T-helper 2 cell treated with Interferon-gamma antibody and Interleukin-4, amounts not matched to agents 5 μg/mL and 100 μg/mL, for 36 hours (primary cell): ENCODE measurements at regions not wholly inside any gene's neighbourhood (a gene's known extent, or its start where the extent isn't known, plus 50 kb on each side); places are given as distances from the start of the nearest gene placed in this dataset.
"Not testable (repeated sequence)": the region's sequence is repeated elsewhere in the genome, so short reads cannot be mapped to it uniquely, and the experiment has no call there.

ENCODE experiments used
- DNase-seq: peaks from one replicate; pipeline ENCODE4 v3.0.0; 2021; ENCODE audit warnings: low spot score
- H3K27ac Mint-ChIP-seq: one replicate; pipeline ENCODE4 v1.8.0; 2021; ENCODE audit warnings: mild to moderate bottlenecking, mixed read lengths
- H3K27me3 Mint-ChIP-seq: one replicate; pipeline ENCODE4 v1.8.0; 2021; ENCODE audit warnings: low read depth, mixed read lengths
- H3K36me3 Mint-ChIP-seq: one replicate; pipeline ENCODE4 v1.8.0; 2021; ENCODE audit warnings: low read depth, mixed read lengths
- H3K4me1 Mint-ChIP-seq: one replicate; pipeline ENCODE4 v1.8.0; 2021; ENCODE audit warnings: low read depth, mixed read lengths
- H3K4me3 Mint-ChIP-seq: one replicate; pipeline ENCODE4 v1.8.0; 2022; ENCODE audit warnings: mild to moderate bottlenecking, moderate library complexity, mixed read lengths
- H3K9me3 Mint-ChIP-seq: one replicate; pipeline ENCODE4 v1.8.0; 2021; ENCODE audit warnings: mixed read lengths

GRCh38 chr1:58950897-58951296 is 167.1 kb upstream of the JUN start:
- Mint-ChIP-seq H3K9me3 (peaks cover 15% of the 10 kb centered on the region), H3K4me1 (peaks cover 16% of the 10 kb centered on the region), H3K27me3 (peaks cover 2% of the 10 kb centered on the region), H3K36me3 (peaks cover 5% of the 10 kb centered on the region), H3K4me3 (no peak overlapping the region), H3K27ac (no peak overlapping the region)
- no peak for DNase-seq

GRCh38 chr1:58953951-58954350 is 170.1 kb upstream of the JUN start:
- not testable (repeated sequence) for H3K27me3 Mint-ChIP-seq, DNase-seq, H3K27ac Mint-ChIP-seq, H3K4me3 Mint-ChIP-seq, H3K9me3 Mint-ChIP-seq, H3K36me3 Mint-ChIP-seq
- H3K4me1 Mint-ChIP-seq: peaks cover 13% of the 10 kb centered on the region

DNA sequence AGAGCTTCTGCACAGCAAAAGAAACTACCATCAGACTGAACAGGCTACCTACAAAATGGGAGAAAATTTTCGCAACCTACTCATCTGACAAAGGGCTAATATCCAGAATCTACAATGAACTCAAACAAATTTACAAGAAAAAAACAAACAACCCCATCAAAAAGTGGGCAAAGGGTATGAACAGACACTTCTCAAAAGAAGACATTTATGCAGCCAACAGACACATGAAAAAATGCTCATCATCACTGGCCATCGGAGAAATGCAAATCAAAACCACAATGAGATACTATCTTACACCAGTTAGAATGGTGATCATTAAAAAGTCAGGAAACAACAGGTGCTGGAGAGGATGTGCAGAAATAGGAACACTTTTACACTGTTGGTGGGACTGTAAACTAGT is 179.4 kb upstream of the JUN start:
- H3K9me3 Mint-ChIP-seq: peaks cover 10% of the 10 kb centered on the region
- H3K27me3 Mint-ChIP-seq, H3K4me3 Mint-ChIP-seq, DNase-seq, H3K36me3 Mint-ChIP-seq, H3K27ac Mint-ChIP-seq: not testable (repeated sequence)
- H3K4me1 Mint-ChIP-seq: peaks cover 24% of the 10 kb centered on the region

DNA sequence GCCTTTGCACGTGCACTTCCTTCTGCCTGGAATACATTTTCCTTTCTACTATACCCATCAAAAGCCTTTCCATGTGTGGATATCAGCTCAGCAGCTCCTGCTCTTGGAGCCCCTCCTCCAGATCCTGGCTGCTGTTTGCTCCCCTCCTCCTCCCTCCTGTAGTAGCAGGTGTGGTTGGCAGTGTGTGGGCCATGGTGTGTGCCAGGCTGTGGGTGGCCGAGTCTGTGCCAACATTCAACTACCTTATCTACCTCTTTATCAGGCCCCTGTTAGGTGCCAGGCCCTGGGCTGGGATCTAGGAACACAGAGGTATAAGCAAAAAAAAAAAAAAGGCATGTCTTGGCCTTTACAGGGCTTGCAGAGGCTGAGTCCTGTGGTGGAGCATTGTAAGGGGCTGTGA is 180.6 kb upstream of the JUN start:
- Mint-ChIP-seq H3K4me1 (peaks cover 35% of the 10 kb centered on the region), H3K27me3 (no peaks in the 10 kb centered on the region), H3K4me3 (no peak overlapping the region), H3K36me3 (peaks cover 2% of the 10 kb centered on the region), H3K9me3 (peaks cover 7% of the 10 kb centered on the region), H3K27ac (no peak overlapping the region)
- no peak for DNase-seq

DNA sequence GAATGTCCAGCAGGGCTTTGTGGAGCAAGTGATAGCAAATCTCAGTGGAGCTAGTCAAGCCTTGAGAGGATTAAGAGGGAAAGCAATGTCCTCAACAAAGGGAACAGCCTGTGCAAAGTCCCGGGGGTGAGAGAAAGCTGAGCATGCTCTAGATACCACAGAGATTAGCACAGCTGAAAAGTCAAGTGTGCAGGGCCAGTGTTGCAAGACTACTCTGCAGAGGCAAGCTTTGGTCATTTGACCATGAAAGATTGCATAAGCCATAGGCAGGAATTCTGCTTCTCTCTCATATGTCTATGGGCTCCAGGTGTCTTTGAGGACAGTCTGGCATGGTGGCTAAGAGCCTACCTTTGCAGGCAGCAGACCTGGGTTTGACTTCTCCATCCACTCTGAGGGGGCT is 181.0 kb upstream of the JUN start:
- Mint-ChIP-seq H3K4me1 (peaks cover 36% of the 10 kb centered on the region), H3K9me3 (peaks cover 6% of the 10 kb centered on the region), H3K27ac (no peak overlapping the region), H3K36me3 (peaks cover 2% of the 10 kb centered on the region), H3K27me3 (no peaks in the 10 kb centered on the region), H3K4me3 (no peak overlapping the region)
- no peak for DNase-seq

DNA sequence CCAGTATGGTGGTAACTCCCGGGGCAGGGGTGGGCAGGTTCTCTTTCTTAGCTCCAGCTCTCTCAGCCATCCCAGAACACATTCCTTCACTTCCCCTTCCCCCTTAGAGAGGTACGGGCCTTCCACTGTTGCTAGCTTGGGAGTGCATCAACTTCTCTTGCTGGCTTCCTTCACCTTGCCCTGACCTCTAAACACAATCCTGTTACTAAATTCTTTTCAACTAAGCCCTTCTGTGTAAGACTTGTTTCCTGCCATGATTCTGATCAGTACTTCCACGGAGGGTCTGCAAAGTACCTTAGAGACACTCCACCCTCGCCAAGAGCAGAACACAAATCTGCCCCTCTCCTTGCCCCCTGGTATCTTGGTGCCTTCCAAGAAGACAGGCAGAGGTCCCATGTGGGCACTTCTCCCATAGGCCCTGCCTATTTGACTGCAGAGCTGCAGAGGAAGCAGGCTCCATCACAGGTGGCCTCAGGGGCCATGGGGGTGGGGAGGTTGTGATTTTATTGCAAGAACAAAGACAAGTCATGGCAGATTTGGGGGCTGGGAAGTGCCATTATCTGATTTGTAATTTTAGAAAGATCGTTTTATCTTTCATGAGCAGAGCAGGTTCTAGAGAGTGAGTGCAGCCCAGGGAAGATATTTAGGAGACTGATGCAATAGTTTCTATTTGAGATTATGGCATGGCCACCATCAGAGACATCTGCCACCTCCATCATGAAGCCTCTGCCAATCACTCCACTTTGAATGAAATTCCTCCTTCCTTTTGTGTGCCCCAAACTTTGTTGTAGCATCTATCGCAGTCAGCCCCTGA is 182.5 kb upstream of the JUN start:
- no peaks in the 10 kb centered on the region for H3K9me3 Mint-ChIP-seq
- peak overlapping the region; percentile 61 for H3K27ac Mint-ChIP-seq
- peaks cover 36% of the 10 kb centered on the region for H3K4me1 Mint-ChIP-seq
- no peak overlapping the region for H3K4me3 Mint-ChIP-seq
- no peak for DNase-seq
- H3K36me3 Mint-ChIP-seq: peaks cover 2% of the 10 kb centered on the region
- no peaks in the 10 kb centered on the region for H3K27me3 Mint-ChIP-seq

- Mint-ChIP-seq H3K27me3 (no peaks in the 10 kb centered on the region), H3K4me1 (peaks cover 36% of the 10 kb centered on the region), H3K4me3 (no peak overlapping the region), H3K27ac (peak overlapping the region; percentile 61), H3K9me3 (no peaks in the 10 kb centered on the region), H3K36me3 (peaks cover 2% of the 10 kb centered on the region)
- no peak for DNase-seq
These were observed 183.3 kb upstream of the JUN start for GRCh38 chr1:58966917-58967740.

DNA sequence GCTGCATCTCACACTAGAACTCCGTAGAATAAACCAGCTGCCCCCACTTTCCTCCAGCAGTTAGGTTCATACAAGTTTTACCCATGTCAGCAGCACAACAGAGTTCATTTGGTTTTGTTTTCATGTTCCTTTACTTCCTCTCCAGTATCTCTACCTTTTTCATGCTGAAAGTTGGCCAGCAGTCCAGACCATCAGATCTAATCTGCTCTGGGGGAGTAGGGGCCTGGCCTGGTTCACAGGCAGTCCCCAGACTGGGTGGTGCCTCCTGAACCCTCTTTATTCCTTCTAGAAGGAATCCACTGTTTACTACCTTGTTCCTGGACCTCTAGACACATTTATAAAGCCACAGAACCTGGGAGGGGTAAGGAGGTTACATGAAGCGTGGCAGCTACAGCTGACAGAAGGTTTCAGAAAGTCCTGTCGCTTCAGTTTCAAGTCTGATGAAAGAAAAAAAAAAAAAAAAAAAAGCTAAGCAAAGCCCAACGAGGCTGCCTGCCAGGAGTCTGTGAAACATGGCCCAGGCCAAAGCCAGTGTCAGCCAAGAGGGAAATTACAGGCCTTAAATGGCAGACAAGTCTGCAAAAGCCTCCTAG is 184.6 kb upstream of the JUN start:
- no peaks in the 10 kb centered on the region for H3K9me3 Mint-ChIP-seq
- peak overlapping the region; percentile 99 for H3K27ac Mint-ChIP-seq
- peaks cover 36% of the 10 kb centered on the region for H3K4me1 Mint-ChIP-seq
- H3K36me3 Mint-ChIP-seq: peaks cover 2% of the 10 kb centered on the region
- peak overlapping the region; percentile 77 for H3K4me3 Mint-ChIP-seq
- no peaks in the 10 kb centered on the region for H3K27me3 Mint-ChIP-seq
- peak; percentile 29 for DNase-seq

- H3K36me3 Mint-ChIP-seq, DNase-seq, H3K27me3 Mint-ChIP-seq, H3K9me3 Mint-ChIP-seq, H3K4me3 Mint-ChIP-seq: not testable (repeated sequence)
- H3K4me1 Mint-ChIP-seq: peaks cover 36% of the 10 kb centered on the region
- H3K27ac Mint-ChIP-seq: peak overlapping the region; percentile 99
These were observed 185.3 kb upstream of the JUN start for GRCh38 chr1:58969176-58969575.

DNA sequence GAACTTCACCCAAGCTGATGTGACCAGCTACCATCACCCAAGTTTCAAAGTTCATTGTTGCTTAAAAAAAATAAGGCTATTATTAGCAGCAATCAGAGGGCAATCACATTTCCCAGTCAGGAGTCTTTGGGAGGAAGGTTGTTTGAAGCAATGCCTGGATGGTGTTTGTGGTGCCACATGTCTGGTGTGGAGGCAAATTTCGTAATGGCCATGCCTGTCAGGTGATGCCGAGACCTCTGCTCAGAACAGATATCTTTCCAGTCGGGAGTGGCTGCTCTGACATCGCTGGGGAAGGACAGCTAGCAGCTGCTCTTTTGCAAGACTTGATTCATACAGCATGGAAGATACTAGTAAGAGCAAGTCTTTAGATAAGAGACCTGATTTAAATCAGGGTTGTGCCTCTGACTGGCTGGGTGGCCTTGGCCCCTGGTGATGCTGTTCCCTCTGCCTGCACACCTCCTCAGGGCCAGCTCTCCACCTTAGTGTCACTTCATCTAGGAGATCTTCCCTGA is 187.8 kb upstream of the JUN start:
- Mint-ChIP-seq H3K36me3 (no peaks in the 10 kb centered on the region), H3K27me3 (no peaks in the 10 kb centered on the region), H3K4me3 (no peak overlapping the region), H3K4me1 (peaks cover 22% of the 10 kb centered on the region), H3K27ac (no peak overlapping the region), H3K9me3 (no peaks in the 10 kb centered on the region)
- DNase-seq: no peak

DNA sequence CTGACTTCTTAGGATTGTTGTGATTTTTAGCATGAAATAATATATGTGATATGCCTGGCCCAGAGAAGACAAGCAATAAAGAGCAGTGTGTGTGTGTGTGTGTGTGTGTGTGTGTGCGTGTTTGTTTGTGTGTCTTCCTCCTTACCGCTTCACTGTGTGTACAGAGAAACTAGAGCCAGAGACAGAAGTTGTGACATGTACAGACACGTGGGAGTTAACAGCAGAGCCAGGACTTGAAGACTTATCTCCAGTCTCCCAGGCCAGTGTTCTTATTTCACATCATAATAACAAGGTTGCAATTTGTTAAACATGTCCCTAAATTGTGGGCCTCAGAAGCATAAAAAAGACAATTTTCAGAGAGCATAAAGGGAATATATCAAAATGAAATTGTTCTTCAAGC is 192.0 kb upstream of the JUN start:
- no peaks in the 10 kb centered on the region for H3K9me3 Mint-ChIP-seq
- H3K4me1 Mint-ChIP-seq: peaks cover 20% of the 10 kb centered on the region
- no peak overlapping the region for H3K27ac Mint-ChIP-seq
- no peak for DNase-seq
- H3K27me3 Mint-ChIP-seq: no peaks in the 10 kb centered on the region
- no peak overlapping the region for H3K4me3 Mint-ChIP-seq
- H3K36me3 Mint-ChIP-seq: peaks cover 2% of the 10 kb centered on the region

DNA sequence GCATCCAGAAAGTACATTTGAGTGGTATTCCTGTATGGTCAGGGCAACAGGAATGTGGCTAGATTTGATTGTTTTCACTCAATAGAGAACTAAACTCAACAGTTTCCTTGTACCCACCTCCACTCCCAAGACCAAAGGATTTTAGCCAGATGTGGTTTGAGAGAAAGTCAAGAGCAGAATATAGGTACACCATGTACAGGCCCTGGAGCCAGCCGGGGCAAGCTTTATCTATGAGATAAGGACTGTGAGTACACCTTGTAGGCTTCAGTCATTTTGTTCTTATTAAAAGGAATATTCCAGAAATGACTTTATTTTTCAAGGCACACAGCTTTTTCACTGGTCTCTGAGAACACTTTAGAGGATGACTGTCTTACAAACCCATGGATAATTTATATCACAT is 192.4 kb upstream of the JUN start:
- Mint-ChIP-seq H3K4me3 (no peak overlapping the region), H3K9me3 (no peaks in the 10 kb centered on the region), H3K27me3 (no peaks in the 10 kb centered on the region), H3K27ac (no peak overlapping the region), H3K36me3 (peaks cover 2% of the 10 kb centered on the region), H3K4me1 (peaks cover 20% of the 10 kb centered on the region)
- no peak for DNase-seq

GRCh38 chr1:58977598-58977997 is 193.8 kb upstream of the JUN start:
- H3K4me3 Mint-ChIP-seq: no peak overlapping the region
- H3K27ac Mint-ChIP-seq: no peak overlapping the region
- H3K9me3 Mint-ChIP-seq: no peaks in the 10 kb centered on the region
- DNase-seq: no peak
- H3K27me3 Mint-ChIP-seq: no peaks in the 10 kb centered on the region
- peaks cover 20% of the 10 kb centered on the region for H3K4me1 Mint-ChIP-seq
- H3K36me3 Mint-ChIP-seq: peaks cover 2% of the 10 kb centered on the region

DNA sequence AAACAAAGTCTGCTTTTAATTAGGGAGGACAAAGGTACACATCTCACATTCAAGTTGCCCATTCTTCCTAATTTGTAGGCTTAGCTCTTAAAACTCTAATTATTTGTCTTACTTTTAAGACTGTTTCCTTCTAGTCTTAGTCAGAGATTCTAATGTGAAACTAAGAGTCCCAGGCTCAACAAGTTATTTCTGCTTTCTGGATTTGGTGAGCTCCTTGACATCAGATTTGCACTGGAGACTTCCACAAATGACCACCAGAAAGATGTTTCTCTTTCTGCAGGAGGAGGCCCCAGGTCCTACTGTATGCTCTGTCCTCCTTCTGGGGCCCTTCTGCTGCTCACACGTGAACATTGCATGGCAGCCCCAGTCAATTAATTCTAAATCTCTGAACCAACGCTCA is 194.2 kb upstream of the JUN start:
- H3K27ac Mint-ChIP-seq: no peak overlapping the region
- H3K27me3 Mint-ChIP-seq: no peaks in the 10 kb centered on the region
- no peak overlapping the region for H3K4me3 Mint-ChIP-seq
- H3K4me1 Mint-ChIP-seq: peaks cover 20% of the 10 kb centered on the region
- DNase-seq: no peak
- peaks cover 2% of the 10 kb centered on the region for H3K36me3 Mint-ChIP-seq
- no peaks in the 10 kb centered on the region for H3K9me3 Mint-ChIP-seq
